Calu3 (cell line): ENCODE measurements at regions not wholly inside any gene's neighbourhood (a gene's known extent, or its start where the extent isn't known, plus 50 kb on each side); places are given as distances from the start of the nearest gene placed in this dataset.

Experiments used
- BruUV-seq: library from RNA; stranded (reverse); fragments of 400-500 nt; replicated peaks from 2 replicates; lab custom pipeline; 2021; lab: Mats Ljungman, UMichigan
- CTCF ChIA-PET: fragments of 300-600 bp; sonication (Branson Sonifier 250); formaldehyde crosslinking; loops from one replicate; lab custom pipeline; 2022; ENCODE audit warnings: antibody characterized with exemption; lab: Charles Lee
- DNase-seq: peaks from one replicate; pipeline ENCODE4 v3.0.0; 2022
- H3K27ac Mint-ChIP-seq: one replicate; pipeline ENCODE4 v1.8.0; 2022; ENCODE audit warnings: mixed read lengths; ENCODE audit not compliant: unreplicated experiment
- H3K27me3 Mint-ChIP-seq: one replicate; pipeline ENCODE4 v1.8.0; 2022; ENCODE audit warnings: mixed read lengths; ENCODE audit not compliant: unreplicated experiment
- H3K36me3 Mint-ChIP-seq: one replicate; pipeline ENCODE4 v1.8.0; 2022; ENCODE audit warnings: mild to moderate bottlenecking, moderate library complexity, mixed read lengths; ENCODE audit not compliant: insufficient read depth, unreplicated experiment
- H3K4me1 Mint-ChIP-seq: one replicate; pipeline ENCODE4 v1.8.0; 2022; ENCODE audit warnings: mild to moderate bottlenecking, low read depth, mixed read lengths; ENCODE audit not compliant: unreplicated experiment
- H3K4me3 Mint-ChIP-seq: one replicate; pipeline ENCODE4 v1.8.0; 2022; ENCODE audit warnings: mild to moderate bottlenecking, low read depth, moderate library complexity, mixed read lengths; ENCODE audit not compliant: unreplicated experiment
- H3K9me3 Mint-ChIP-seq: one replicate; pipeline ENCODE4 v1.8.0; 2022; ENCODE audit warnings: low read depth, mixed read lengths; ENCODE audit not compliant: unreplicated experiment
- intact Hi-C: fragments of 100-400 bp; cut with micrococcal nuclease; formaldehyde crosslinking; loops from one replicate; pipeline ENCODE4 v1.10.0; 2022; ENCODE audit not compliant: unreplicated experiment
- TF ChIP-seq, protein P1 (sequence below): fragments of 200-600 bp; IDR thresholded peaks from one replicate; pipeline ENCODE4 v1.8.0; 2022; ENCODE audit warnings: antibody characterized with exemption; ENCODE audit not compliant: unreplicated experiment

DNA sequence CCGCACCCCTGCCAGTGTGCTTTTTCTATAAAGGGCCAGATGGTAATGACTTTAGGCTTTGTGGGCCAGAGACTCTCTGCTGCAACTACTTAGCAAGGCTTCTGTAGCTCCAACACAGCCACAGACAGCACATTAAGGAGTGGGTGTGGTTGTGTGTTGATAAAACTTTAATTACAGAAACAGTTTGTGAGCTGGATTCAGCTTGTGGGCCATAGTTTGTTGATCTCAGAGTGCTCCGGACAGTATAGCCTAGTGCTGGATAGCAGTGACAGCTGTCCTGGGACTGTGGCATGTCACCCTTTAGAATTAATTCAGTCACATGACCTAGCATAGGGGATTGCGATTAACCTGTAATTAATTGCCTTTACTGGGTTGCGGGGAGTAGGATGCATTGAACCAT lies 109.7 kb downstream of the ZNF664 start:
- TF ChIP-seq, protein P1, sequence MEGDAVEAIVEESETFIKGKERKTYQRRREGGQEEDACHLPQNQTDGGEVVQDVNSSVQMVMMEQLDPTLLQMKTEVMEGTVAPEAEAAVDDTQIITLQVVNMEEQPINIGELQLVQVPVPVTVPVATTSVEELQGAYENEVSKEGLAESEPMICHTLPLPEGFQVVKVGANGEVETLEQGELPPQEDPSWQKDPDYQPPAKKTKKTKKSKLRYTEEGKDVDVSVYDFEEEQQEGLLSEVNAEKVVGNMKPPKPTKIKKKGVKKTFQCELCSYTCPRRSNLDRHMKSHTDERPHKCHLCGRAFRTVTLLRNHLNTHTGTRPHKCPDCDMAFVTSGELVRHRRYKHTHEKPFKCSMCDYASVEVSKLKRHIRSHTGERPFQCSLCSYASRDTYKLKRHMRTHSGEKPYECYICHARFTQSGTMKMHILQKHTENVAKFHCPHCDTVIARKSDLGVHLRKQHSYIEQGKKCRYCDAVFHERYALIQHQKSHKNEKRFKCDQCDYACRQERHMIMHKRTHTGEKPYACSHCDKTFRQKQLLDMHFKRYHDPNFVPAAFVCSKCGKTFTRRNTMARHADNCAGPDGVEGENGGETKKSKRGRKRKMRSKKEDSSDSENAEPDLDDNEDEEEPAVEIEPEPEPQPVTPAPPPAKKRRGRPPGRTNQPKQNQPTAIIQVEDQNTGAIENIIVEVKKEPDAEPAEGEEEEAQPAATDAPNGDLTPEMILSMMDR = no peak
- no TSS peak for BruUV-seq
- CTCF ChIA-PET = no interaction called here
- H3K4me3 Mint-ChIP-seq = no peak overlapping the region
- intact Hi-C loops = no loop called here
- no peak for DNase-seq
- H3K27me3 Mint-ChIP-seq = no peaks in the 10 kb centered on the region
- no peaks in the 10 kb centered on the region for H3K36me3 Mint-ChIP-seq
- H3K4me1 Mint-ChIP-seq = no peaks in the 10 kb centered on the region
- H3K27ac Mint-ChIP-seq = no peak overlapping the region
- H3K9me3 Mint-ChIP-seq = no peaks in the 10 kb centered on the region

DNA sequence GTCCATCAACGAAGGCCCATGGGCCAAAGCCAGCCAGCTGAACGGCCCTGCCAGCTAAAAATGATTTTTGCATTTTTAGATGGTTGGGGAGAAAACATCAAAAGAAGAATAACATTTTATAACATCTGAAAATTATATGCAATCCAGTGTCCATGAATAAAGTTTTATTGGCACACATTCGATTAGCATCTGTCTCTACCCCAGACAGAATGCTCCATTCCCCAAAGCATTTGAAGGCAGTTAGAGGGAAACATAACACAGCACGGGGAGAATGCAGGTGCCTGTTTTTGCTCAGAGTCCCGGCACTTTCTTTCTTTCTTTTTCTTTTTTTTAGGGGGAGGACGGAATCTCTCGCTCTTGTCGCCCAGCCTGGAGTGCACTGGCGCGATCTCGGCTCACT lies 110.7 kb downstream of the ZNF664 start:
- H3K4me1 Mint-ChIP-seq = no peaks in the 10 kb centered on the region
- intact Hi-C loops = no loop called here
- H3K27ac Mint-ChIP-seq = no peak overlapping the region
- H3K36me3 Mint-ChIP-seq = no peaks in the 10 kb centered on the region
- no peak overlapping the region for H3K4me3 Mint-ChIP-seq
- CTCF ChIA-PET = interaction anchor here (0.7 kb wide), 1 partner anchor 122 kb away, joined by 3 read pairs; no protein-coding TSS in a partner anchor
- DNase-seq = no peak
- no peaks in the 10 kb centered on the region for H3K27me3 Mint-ChIP-seq
- BruUV-seq = no TSS peak
- H3K9me3 Mint-ChIP-seq = no peaks in the 10 kb centered on the region
- TF ChIP-seq, protein P1 = no peak

- TF ChIP-seq, protein P1 = no peak
- no peak for DNase-seq
- no TSS peak for BruUV-seq
- CTCF ChIA-PET = interaction anchor here (0.6 kb wide), 1 partner anchor 225 kb away, joined by 7 read pairs; no protein-coding TSS in a partner anchor
- intact Hi-C loops = no loop called here
- H3K27me3 Mint-ChIP-seq = no peaks in the 10 kb centered on the region
- H3K4me1 Mint-ChIP-seq = no peaks in the 10 kb centered on the region
- H3K9me3 Mint-ChIP-seq = no peaks in the 10 kb centered on the region
- H3K27ac Mint-ChIP-seq = no peak overlapping the region
- H3K4me3 Mint-ChIP-seq = no peak overlapping the region
- no peaks in the 10 kb centered on the region for H3K36me3 Mint-ChIP-seq
Measured at GRCh38 chr12:124085419-124086296, 112.6 kb downstream of the ZNF664 start.

- BruUV-seq = no TSS peak
- no peaks in the 10 kb centered on the region for H3K4me1 Mint-ChIP-seq
- TF ChIP-seq, protein P1 = no peak
- H3K27ac Mint-ChIP-seq = no peak overlapping the region
- no peak overlapping the region for H3K4me3 Mint-ChIP-seq
- no peaks in the 10 kb centered on the region for H3K36me3 Mint-ChIP-seq
- no peak for DNase-seq
- H3K27me3 Mint-ChIP-seq = no peaks in the 10 kb centered on the region
- CTCF ChIA-PET = interaction anchor here (0.6 to 0.9 kb wide), 2 partner anchors 102 to 224 kb away, joined by 6 to 7 read pairs; no protein-coding TSS in a partner anchor
- intact Hi-C loops = no loop called here
- peaks cover under 1% of the 10 kb centered on the region for H3K9me3 Mint-ChIP-seq
Measured at GRCh38 chr12:124086299-124086898, 113.4 kb downstream of the ZNF664 start.
